GM12801 (cell line): ENCODE measurements at regions not wholly inside any gene's neighbourhood (a gene's known extent, or its start where the extent isn't known, plus 50 kb on each side); places are given as distances from the start of the nearest gene placed in this dataset.

Experiments used
- CTCF ChIP-seq: IDR thresholded peaks from one replicate; pipeline ENCODE4 v1.5.1; 2011; ENCODE audit warnings: control low read depth; ENCODE audit not compliant: insufficient read length; ENCODE audit errors: extremely low read depth

GRCh38 chr11:22938691-22939090 is 78.4 kb upstream of the CCDC179 start:
- no peak for TF ChIP-seq CTCF

GRCh38 chr11:22957786-22958185 is 97.5 kb upstream of the CCDC179 start:
- no peak for TF ChIP-seq CTCF

- no peak for TF ChIP-seq CTCF
These were observed 114.0 kb upstream of the CCDC179 start for GRCh38 chr11:22974251-22974650.

GRCh38 chr11:22976146-22976545 is 115.9 kb upstream of the CCDC179 start:
- no peak for TF ChIP-seq CTCF

- no peak for TF ChIP-seq CTCF
These were observed 122.6 kb upstream of the CCDC179 start for GRCh38 chr11:22982903-22983302.

- TF ChIP-seq CTCF = no peak
These were observed 123.8 kb upstream of the CCDC179 start for GRCh38 chr11:22984045-22984444.

GRCh38 chr11:22989371-22989770 is 129.1 kb upstream of the CCDC179 start:
- TF ChIP-seq CTCF = no peak

- no peak for TF ChIP-seq CTCF
These were observed 130.9 kb upstream of the CCDC179 start for GRCh38 chr11:22991196-22991595.
